OCI-LY3 (cell line): ENCODE measurements at regions not wholly inside any gene's neighbourhood (a gene's known extent, or its start where the extent isn't known, plus 50 kb on each side); places are given as distances from the start of the nearest gene placed in this dataset.

Experiments
- H2AFZ ChIP-seq: fragments of 200-600, 300-600 bp; shearing (Covaris generic); 2 replicates; pipeline ENCODE4 v1.6.0; 2014; ENCODE audit warnings: antibody characterized with exemption, low read depth, low read length
- H3K27ac ChIP-seq: fragments of 200-600, 300-600 bp; sonication (generic); 2 replicates; pipeline ENCODE4 v1.5.1; 2014; ENCODE audit warnings: mild to moderate bottlenecking, low read length, moderate library complexity, mixed read lengths
- H3K27me3 ChIP-seq: fragments of 200-600, 300-600 bp; sonication (generic); 2 replicates; pipeline ENCODE4 v1.6.1; 2014; ENCODE audit warnings: low read depth, low read length, mixed read lengths
- H3K36me3 ChIP-seq: fragments of 200-600, 300-600 bp; sonication (generic); replicated peaks from 2 replicates; pipeline ENCODE3; 2014; ENCODE audit warnings: low read depth, low read length, mixed read lengths
- H3K4me1 ChIP-seq: fragments of 300-600, 200-600 bp; sonication (generic); 2 replicates; pipeline ENCODE4 v1.6.1; 2014; ENCODE audit warnings: low read length, mixed read lengths
- H3K4me2 ChIP-seq: fragments of 200-600, 300-600 bp; sonication (generic); 2 replicates; pipeline ENCODE4 v1.6.1; 2014; ENCODE audit warnings: low read length, mixed read lengths
- H3K4me3 ChIP-seq: fragments of 300-600, 200-600 bp; sonication (generic); 2 replicates; pipeline ENCODE4 v1.5.1; 2014; ENCODE audit warnings: antibody characterized with exemption, mild to moderate bottlenecking, low read length, moderate library complexity
- H3K79me2 ChIP-seq: fragments of 300-600, 200-600 bp; shearing (Covaris generic); 2 replicates; pipeline ENCODE4 v1.6.1; 2014; ENCODE audit warnings: mild to moderate bottlenecking, low read length, mixed read lengths
- H3K9ac ChIP-seq: fragments of 300-600, 200-600 bp; shearing (Covaris generic); 2 replicates; pipeline ENCODE4 v1.6.0; 2014; ENCODE audit warnings: mild to moderate bottlenecking, low read length, moderate library complexity
- H3K9me3 ChIP-seq: fragments of 200-600, 300-600 bp; shearing (Covaris generic); 2 replicates; pipeline ENCODE4 v1.6.1; 2014; ENCODE audit warnings: low read length, mixed read lengths; ENCODE audit not compliant: insufficient read depth
- H4K20me1 ChIP-seq: fragments of 200-600, 300-600 bp; sonication (generic); 2 replicates; pipeline ENCODE4 v1.6.1; 2016; ENCODE audit warnings: low read length, mixed read lengths; ENCODE audit not compliant: insufficient read depth
- CTCF ChIP-seq: fragments of 200-600, 300-600 bp; sonication (generic); IDR thresholded peaks from 2 replicates; pipeline ENCODE4 v1.5.1; 2014; ENCODE audit warnings: antibody characterized with exemption, low read length, low read depth
- EZH2phosphoT487 ChIP-seq: fragments of 200-600 bp; shearing (Covaris generic); IDR thresholded peaks from 2 replicates; pipeline ENCODE4 v1.6.1; 2018; ENCODE audit warnings: antibody characterized with exemption, mixed run types, low read depth

GRCh38 chr12:93103154-93103553 is 174.1 kb upstream of the EEA1 start:
- TF ChIP-seq CTCF (no peak), EZH2phosphoT487 (no peak)
- Histone ChIP-seq H2AFZ (no peak overlapping the region), H3K9ac (no peak overlapping the region), H3K4me3 (no peak overlapping the region), H3K4me2 (no peak overlapping the region), H3K27me3 (peaks cover 3% of the 10 kb centered on the region; the same call in 1 of the 2 replicates), H4K20me1 (no peaks in the 10 kb centered on the region), H3K36me3 (no peaks in the 10 kb centered on the region), H3K79me2 (no peaks in the 10 kb centered on the region), H3K4me1 (peaks cover 3% of the 10 kb centered on the region), H3K9me3 (no peaks in the 10 kb centered on the region), H3K27ac (no peak overlapping the region)

- Histone ChIP-seq H3K9ac (no peak overlapping the region), H3K27ac (no peak overlapping the region), H3K4me1 (no peaks in the 10 kb centered on the region), H3K36me3 (no peaks in the 10 kb centered on the region), H3K27me3 (peaks cover 3% of the 10 kb centered on the region; the same call in 1 of the 2 replicates), H4K20me1 (no peaks in the 10 kb centered on the region), H3K4me2 (no peak overlapping the region), H3K9me3 (no peaks in the 10 kb centered on the region), H3K4me3 (no peak overlapping the region), H3K79me2 (no peaks in the 10 kb centered on the region), H2AFZ (no peak overlapping the region)
- TF ChIP-seq CTCF (no peak), EZH2phosphoT487 (no peak)
These were observed 175.4 kb upstream of the EEA1 start for GRCh38 chr12:93104535-93104934.

GRCh38 chr12:93106910-93107309 is 177.8 kb upstream of the EEA1 start:
- Histone ChIP-seq H3K4me2 (no peak overlapping the region), H4K20me1 (no peaks in the 10 kb centered on the region), H3K27me3 (peaks cover 3% of the 10 kb centered on the region; the same call in 1 of the 2 replicates), H3K36me3 (no peaks in the 10 kb centered on the region), H3K4me1 (peaks cover 5% of the 10 kb centered on the region), H3K27ac (no peak overlapping the region), H3K9ac (no peak overlapping the region), H3K4me3 (no peak overlapping the region), H2AFZ (no peak overlapping the region), H3K79me2 (no peaks in the 10 kb centered on the region), H3K9me3 (no peaks in the 10 kb centered on the region)
- TF ChIP-seq CTCF (no peak), EZH2phosphoT487 (no peak)

- no peak overlapping the region for H2AFZ ChIP-seq
- no peak overlapping the region for H3K4me2 ChIP-seq
- peaks cover 3% of the 10 kb centered on the region; the same call in 1 of the 2 replicates for H3K27me3 ChIP-seq
- H3K9ac ChIP-seq: no peak overlapping the region
- H3K79me2 ChIP-seq: no peaks in the 10 kb centered on the region
- no peak overlapping the region for H3K4me3 ChIP-seq
- no peaks in the 10 kb centered on the region for H3K36me3 ChIP-seq
- TF ChIP-seq EZH2phosphoT487 (no peak), CTCF (no peak)
- H3K4me1 ChIP-seq: peaks cover 5% of the 10 kb centered on the region
- H3K9me3 ChIP-seq: no peaks in the 10 kb centered on the region
- H4K20me1 ChIP-seq: no peaks in the 10 kb centered on the region
- H3K27ac ChIP-seq: no peak overlapping the region
These were observed 178.6 kb upstream of the EEA1 start for GRCh38 chr12:93107514-93108312.
